ENCODE measurements at regions not wholly inside any gene's neighbourhood (a gene's known extent, or its start where the extent isn't known, plus 50 kb on each side); places are given as distances from the start of the nearest gene placed in this dataset.

DNA sequence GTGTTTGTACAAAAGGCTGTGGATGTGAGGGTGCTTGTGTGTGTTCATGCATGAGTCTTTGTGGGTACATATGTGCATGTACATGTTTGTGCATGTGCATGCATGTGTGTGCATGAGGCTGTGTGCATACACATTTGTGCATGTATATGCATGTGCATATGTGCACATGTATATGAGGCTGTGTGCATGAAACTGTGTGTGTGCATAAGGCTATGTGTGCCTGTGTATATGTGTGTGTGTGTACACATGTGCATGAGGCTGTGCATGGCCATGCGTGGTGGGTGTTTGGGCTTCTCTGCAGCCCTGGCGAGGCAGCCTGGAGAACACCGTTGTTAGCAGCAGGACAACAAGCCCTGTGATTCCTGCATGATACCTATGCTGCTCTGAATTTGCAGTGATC, 207.7 kb upstream of the ADCY1 start:
- Mint-ChIP-seq H3K4me3 (no peak overlapping the region), H3K4me1 (ENCODE audit: unreplicated experiment) (no peaks in the 10 kb centered on the region), H3K36me3 (no peaks in the 10 kb centered on the region), H3K9me3 (no peaks in the 10 kb centered on the region), H3K27me3 (peaks cover 12% of the 10 kb centered on the region), H3K27ac (no peak overlapping the region)
- TF ChIP-seq, protein P1, sequence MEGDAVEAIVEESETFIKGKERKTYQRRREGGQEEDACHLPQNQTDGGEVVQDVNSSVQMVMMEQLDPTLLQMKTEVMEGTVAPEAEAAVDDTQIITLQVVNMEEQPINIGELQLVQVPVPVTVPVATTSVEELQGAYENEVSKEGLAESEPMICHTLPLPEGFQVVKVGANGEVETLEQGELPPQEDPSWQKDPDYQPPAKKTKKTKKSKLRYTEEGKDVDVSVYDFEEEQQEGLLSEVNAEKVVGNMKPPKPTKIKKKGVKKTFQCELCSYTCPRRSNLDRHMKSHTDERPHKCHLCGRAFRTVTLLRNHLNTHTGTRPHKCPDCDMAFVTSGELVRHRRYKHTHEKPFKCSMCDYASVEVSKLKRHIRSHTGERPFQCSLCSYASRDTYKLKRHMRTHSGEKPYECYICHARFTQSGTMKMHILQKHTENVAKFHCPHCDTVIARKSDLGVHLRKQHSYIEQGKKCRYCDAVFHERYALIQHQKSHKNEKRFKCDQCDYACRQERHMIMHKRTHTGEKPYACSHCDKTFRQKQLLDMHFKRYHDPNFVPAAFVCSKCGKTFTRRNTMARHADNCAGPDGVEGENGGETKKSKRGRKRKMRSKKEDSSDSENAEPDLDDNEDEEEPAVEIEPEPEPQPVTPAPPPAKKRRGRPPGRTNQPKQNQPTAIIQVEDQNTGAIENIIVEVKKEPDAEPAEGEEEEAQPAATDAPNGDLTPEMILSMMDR (conservative IDR thresholded peaks at IDR 0.05): no peak
- no peak for DNase-seq (ENCODE audit: extremely low spot score, unreplicated experiment)

DNA sequence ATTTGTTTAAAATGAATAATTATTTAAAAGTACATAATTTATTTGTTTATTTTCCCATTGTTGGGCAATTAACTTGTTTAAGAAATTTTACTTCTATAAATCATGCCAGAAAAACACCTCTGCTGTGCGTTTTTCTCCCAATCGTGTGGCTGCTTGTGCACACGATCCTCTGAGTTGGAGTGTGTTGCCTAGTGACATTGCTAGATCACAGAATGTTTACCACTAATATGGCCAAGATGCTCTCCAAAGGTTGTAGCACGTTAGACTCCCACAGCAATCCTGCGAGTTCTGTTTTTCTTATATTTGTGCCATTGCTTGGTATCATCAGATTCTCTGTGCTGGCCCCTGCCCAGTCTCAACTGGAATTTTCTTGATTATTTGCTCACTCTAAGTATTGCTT, 207.1 kb upstream of the ADCY1 start:
- H3K27me3 Mint-ChIP-seq: peaks cover 8% of the 10 kb centered on the region
- no peak overlapping the region for H3K27ac Mint-ChIP-seq

DNA sequence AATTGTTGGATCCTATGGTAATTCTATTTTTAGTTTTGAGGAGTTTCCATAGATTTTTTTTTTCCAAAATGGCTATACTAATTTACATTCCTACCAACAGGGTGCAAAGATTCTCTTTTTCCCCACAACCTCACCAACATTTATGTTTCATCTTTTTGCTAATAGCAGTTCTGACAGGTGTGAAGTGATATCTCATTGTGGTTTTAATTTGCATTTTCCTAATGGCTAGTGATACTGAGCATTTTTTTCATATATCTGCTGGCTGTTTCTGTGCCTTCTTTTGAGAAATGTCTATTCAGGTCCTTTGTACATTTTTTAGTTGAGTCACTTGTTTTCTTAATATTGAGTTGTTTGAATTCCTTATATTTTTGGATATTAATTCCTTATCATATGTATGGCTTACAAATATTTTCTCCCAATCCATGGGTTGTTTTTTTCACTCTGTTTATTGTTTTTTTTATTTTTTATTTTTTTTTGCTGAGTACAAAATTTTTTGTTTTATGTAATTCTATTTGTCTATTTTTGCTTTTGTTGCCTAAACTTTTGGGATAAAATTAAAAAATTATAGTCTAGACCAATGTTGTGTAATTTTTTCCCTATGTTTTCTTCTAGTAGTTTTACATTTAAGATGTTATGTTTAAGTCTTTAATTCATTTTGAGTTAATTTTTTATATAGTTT, 205.9 kb upstream of the ADCY1 start:
- TF ChIP-seq, protein P1 (conservative IDR thresholded peaks at IDR 0.05): no peak
- Mint-ChIP-seq H3K4me1 (ENCODE audit: unreplicated experiment) (no peaks in the 10 kb centered on the region), H3K9me3 (no peaks in the 10 kb centered on the region), H3K27ac (no peak overlapping the region), H3K27me3 (peaks cover 5% of the 10 kb centered on the region), H3K4me3 (no peak overlapping the region), H3K36me3 (no peaks in the 10 kb centered on the region)
- DNase-seq (ENCODE audit: extremely low spot score, unreplicated experiment): no peak

More for the DNA sequence above, 207.1 kb upstream of the ADCY1 start:
- no peaks in the 10 kb centered on the region for H3K9me3 Mint-ChIP-seq
- DNase-seq (ENCODE audit: extremely low spot score, unreplicated experiment): no peak
- no peak overlapping the region for H3K4me3 Mint-ChIP-seq
- TF ChIP-seq, protein P1 (conservative IDR thresholded peaks at IDR 0.05): no peak
- H3K4me1 Mint-ChIP-seq (ENCODE audit: unreplicated experiment): no peaks in the 10 kb centered on the region
- no peaks in the 10 kb centered on the region for H3K36me3 Mint-ChIP-seq

DNA sequence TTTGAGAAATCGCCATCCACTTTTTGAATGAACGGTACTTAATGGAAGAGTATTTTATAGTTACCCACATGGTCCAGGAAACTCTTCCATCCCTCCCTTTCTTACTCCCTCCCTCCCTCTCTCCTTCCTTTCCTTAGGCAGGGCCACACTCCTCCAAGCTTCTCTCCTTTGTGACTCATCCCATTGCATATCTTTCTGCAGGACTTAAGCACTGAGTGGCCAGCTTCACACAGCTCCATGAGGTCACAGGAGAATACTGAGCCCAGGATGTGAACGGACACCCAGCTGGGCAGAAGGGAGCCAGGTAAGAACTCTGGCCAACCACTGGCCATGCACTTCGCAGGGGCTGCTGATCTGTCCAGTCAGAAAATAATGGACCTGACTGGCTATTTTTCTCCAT, 189.7 kb upstream of the ADCY1 start:
- Mint-ChIP-seq H3K36me3 (no peaks in the 10 kb centered on the region), H3K27me3 (no peaks in the 10 kb centered on the region), H3K4me3 (no peak overlapping the region)

DNA sequence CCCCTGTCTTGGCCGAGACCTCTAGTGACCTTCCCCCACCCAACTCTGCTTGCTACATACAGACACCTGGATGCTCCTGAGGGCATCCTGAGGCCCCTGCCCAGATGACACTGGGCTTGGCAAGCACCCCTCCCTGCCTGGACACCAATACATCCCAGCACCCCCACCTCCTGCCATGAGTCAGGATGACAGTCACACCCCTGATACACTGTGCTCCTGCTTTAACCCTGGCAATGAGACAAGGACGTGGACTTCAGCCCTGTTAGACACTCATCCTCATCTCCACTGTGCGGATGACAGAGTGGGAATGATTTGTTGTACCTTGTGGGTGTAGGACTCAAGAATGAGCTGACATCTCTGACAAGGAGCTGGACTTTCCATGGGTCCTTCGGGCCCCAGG, 186.3 kb upstream of the ADCY1 start:
- Mint-ChIP-seq H3K4me1 (ENCODE audit: unreplicated experiment) (no peaks in the 10 kb centered on the region), H3K36me3 (no peaks in the 10 kb centered on the region), H3K4me3 (no peak overlapping the region), H3K9me3 (no peaks in the 10 kb centered on the region), H3K27me3 (no peaks in the 10 kb centered on the region), H3K27ac (no peak overlapping the region)
- DNase-seq (ENCODE audit: extremely low spot score, unreplicated experiment): no peak
- TF ChIP-seq, protein P1 (conservative IDR thresholded peaks at IDR 0.05): no peak

More for the DNA sequence above, 189.7 kb upstream of the ADCY1 start:
- Mint-ChIP-seq H3K4me1 (ENCODE audit: unreplicated experiment) (no peaks in the 10 kb centered on the region), H3K9me3 (no peaks in the 10 kb centered on the region), H3K27ac (no peak overlapping the region)
- TF ChIP-seq, protein P1 (conservative IDR thresholded peaks at IDR 0.05): no peak
- no peak for DNase-seq (ENCODE audit: extremely low spot score, unreplicated experiment)
